MM.1S (cell line): ENCODE measurements at regions not wholly inside any gene's neighbourhood (a gene's known extent, or its start where the extent isn't known, plus 50 kb on each side); places are given as distances from the start of the nearest gene placed in this dataset.
"Not testable (repeated sequence)": the region's sequence is repeated elsewhere in the genome, so short reads cannot be mapped to it uniquely, and the experiment has no call there.

Experiments
- DNase-seq: peaks from one replicate; pipeline ENCODE4 v3.0.0-alpha.2; 2015
- H2AFZ ChIP-seq: fragments of 300-600 bp; sonication (generic); 2 replicates; pipeline ENCODE4 v1.6.0; 2016; ENCODE audit warnings: antibody characterized with exemption, low read length
- H3F3A ChIP-seq: fragments of 300-600 bp; sonication (generic); 2 replicates; pipeline ENCODE4 v1.6.1; 2016; ENCODE audit warnings: mild to moderate bottlenecking, antibody characterized with exemption, low read length, moderate library complexity, mixed read lengths; ENCODE audit not compliant: insufficient read depth
- H3K27ac ChIP-seq: fragments of 300-600 bp; sonication (generic); 2 replicates; pipeline ENCODE4 v1.5.1; 2016; ENCODE audit warnings: mild to moderate bottlenecking, low read length
- H3K27me3 ChIP-seq: fragments of 300-600 bp; sonication (generic); replicated peaks from 2 replicates; pipeline ENCODE4 v1.6.0; 2016; ENCODE audit warnings: low read length; ENCODE audit not compliant: insufficient read depth
- H3K36me3 ChIP-seq: fragments of 300-600 bp; sonication (generic); replicated peaks from 2 replicates; pipeline ENCODE4 v1.6.1; 2016; ENCODE audit warnings: mild to moderate bottlenecking, low read length, mixed read lengths; ENCODE audit not compliant: insufficient read depth
- H3K4me1 ChIP-seq: fragments of 300-600 bp; sonication (generic); 2 replicates; pipeline ENCODE4 v1.6.1; 2016; ENCODE audit warnings: low read length, mixed read lengths
- H3K4me2 ChIP-seq: fragments of 300-600 bp; sonication (generic); 2 replicates; pipeline ENCODE4 v1.6.0; 2016; ENCODE audit warnings: low read depth, low read length
- H3K4me3 ChIP-seq: fragments of 300-600 bp; sonication (generic); 2 replicates; pipeline ENCODE4 v1.5.1; 2016; ENCODE audit warnings: low read length, mixed read lengths
- H3K79me2 ChIP-seq: fragments of 300-600 bp; sonication (generic); 2 replicates; pipeline ENCODE4 v1.6.1; 2016; ENCODE audit warnings: mixed run types, low read length, mixed read lengths
- H3K9ac ChIP-seq: fragments of 300-600 bp; sonication (generic); 2 replicates; pipeline ENCODE4 v1.6.1; 2016; ENCODE audit warnings: low read length, mixed read lengths
- H3K9me2 ChIP-seq: fragments of 300-600 bp; sonication (generic); replicated peaks from 2 replicates; pipeline ENCODE4 v1.6.1; 2016; ENCODE audit warnings: mild to moderate bottlenecking, low read length, mixed read lengths; ENCODE audit not compliant: insufficient read depth
- H3K9me3 ChIP-seq: fragments of 300-600 bp; sonication (generic); replicated peaks from 2 replicates; pipeline ENCODE4 v1.6.1; 2016; ENCODE audit warnings: mild to moderate bottlenecking, low read length, mixed read lengths; ENCODE audit not compliant: insufficient read depth
- H4K20me1 ChIP-seq: fragments of 300-600 bp; sonication (generic); 2 replicates; pipeline ENCODE4 v1.6.1; 2016; ENCODE audit warnings: mild to moderate bottlenecking, low read length, moderate library complexity, mixed read lengths; ENCODE audit not compliant: insufficient read depth
- CTCF ChIP-seq: fragments of 300-600 bp; sonication (generic); IDR thresholded peaks from 2 replicates; pipeline ENCODE4 v1.5.1; 2016; ENCODE audit warnings: antibody characterized with exemption, low read length, mixed read lengths
- EZH2 ChIP-seq: fragments of 300-600 bp; sonication (generic); optimal IDR thresholded peaks from 2 replicates; pipeline ENCODE3; 2017; ENCODE audit warnings: low read depth, mild to moderate bottlenecking, antibody characterized with exemption, low read length, mixed read lengths
- EZH2phosphoT487 ChIP-seq: fragments of 300-600 bp; sonication (generic); IDR thresholded peaks from 2 replicates; pipeline ENCODE4 v1.6.1; 2018; ENCODE audit warnings: antibody characterized with exemption, low read length

GRCh38 chr3:64361962-64362735 is 136.9 kb upstream of the PRICKLE2 start:
- Histone ChIP-seq H3K27me3 (no peaks in the 10 kb centered on the region), H3K4me3 (no peak overlapping the region), H4K20me1 (no peaks in the 10 kb centered on the region), H2AFZ (no peak overlapping the region), H3K9me2 (no peaks in the 10 kb centered on the region), H3K36me3 (no peaks in the 10 kb centered on the region), H3K4me2 (no peak overlapping the region), H3K27ac (no peak overlapping the region), H3K79me2 (no peaks in the 10 kb centered on the region), H3K4me1 (peaks cover 54% of the 10 kb centered on the region), H3F3A (peaks cover 36% of the 10 kb centered on the region), H3K9ac (no peak overlapping the region), H3K9me3 (no peaks in the 10 kb centered on the region)
- TF ChIP-seq CTCF, result no peak
- no peak for TF ChIP-seq EZH2phosphoT487
- no peak for TF ChIP-seq EZH2
- DNase-seq, result no peak

DNA sequence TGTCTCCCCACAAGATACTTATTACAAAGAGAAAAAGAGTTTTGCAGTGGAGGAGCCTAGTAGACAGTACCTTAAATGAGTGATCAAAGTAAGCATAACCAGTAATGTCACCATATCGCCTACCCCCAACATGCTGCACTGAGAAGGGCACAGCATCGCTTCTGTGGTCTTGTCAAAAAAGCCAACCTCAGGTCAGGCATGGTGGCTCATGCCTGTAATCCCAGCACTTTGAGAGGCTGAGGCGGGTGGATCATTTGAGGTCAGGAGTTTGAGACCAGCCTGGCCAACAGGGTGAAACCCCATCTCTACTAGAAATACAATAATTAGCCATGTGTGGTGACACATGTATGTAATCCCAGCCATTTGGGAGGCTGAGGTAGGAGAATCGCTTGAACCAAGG is 135.8 kb upstream of the PRICKLE2 start:
- H3K27ac ChIP-seq, H3K27me3 ChIP-seq, H3K79me2 ChIP-seq, H4K20me1 ChIP-seq, H2AFZ ChIP-seq, DNase-seq, H3K4me2 ChIP-seq, H3K4me3 ChIP-seq, H3K9ac ChIP-seq, H3K9me2 ChIP-seq, H3K9me3 ChIP-seq, H3K36me3 ChIP-seq: not testable (repeated sequence)
- peaks cover 66% of the 10 kb centered on the region for H3K4me1 ChIP-seq
- H3F3A ChIP-seq, result peaks cover 47% of the 10 kb centered on the region

- Histone ChIP-seq H3K4me1 (peaks cover 73% of the 10 kb centered on the region), H3K9me3 (no peaks in the 10 kb centered on the region), H3K4me2 (peak overlapping the region; percentile 52), H4K20me1 (no peaks in the 10 kb centered on the region), H3K9me2 (no peaks in the 10 kb centered on the region), H3K36me3 (no peaks in the 10 kb centered on the region), H3K27ac (peak overlapping the region; percentile 82), H3K9ac (peak overlapping the region; percentile 30; the same call in 1 of the 2 replicates), H3K27me3 (no peaks in the 10 kb centered on the region), H3F3A (peaks cover 48% of the 10 kb centered on the region), H2AFZ (no peak overlapping the region), H3K79me2 (no peaks in the 10 kb centered on the region), H3K4me3 (peak overlapping the region; percentile 3; the same call in 1 of the 2 replicates)
- TF ChIP-seq EZH2, result no peak
- no peak for TF ChIP-seq EZH2phosphoT487
- TF ChIP-seq CTCF, result no peak
- no peak for DNase-seq
Measured at GRCh38 chr3:64360280-64360679, 135.0 kb upstream of the PRICKLE2 start.

DNA sequence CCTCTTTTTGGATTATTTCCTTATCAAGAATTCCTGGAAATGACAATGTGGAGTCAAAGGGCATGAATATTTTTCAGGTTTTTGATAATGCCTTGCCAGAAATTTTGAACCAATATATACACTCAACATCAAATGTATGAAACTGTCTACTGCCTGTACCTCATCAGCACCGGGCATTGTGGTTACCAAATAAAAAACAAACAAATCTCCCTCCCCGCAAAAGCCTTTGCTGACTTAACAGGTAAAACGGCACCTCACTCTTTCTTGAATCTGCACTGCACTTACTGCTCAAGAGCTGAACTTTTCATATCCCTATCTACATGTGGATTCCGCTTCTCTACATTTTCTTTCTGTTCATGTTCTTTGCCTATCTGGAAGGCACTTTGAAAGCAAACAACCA is 134.5 kb upstream of the PRICKLE2 start:
- Histone ChIP-seq H3K27me3 (no peaks in the 10 kb centered on the region), H3K4me3 (peak overlapping the region; percentile 3; the same call in 1 of the 2 replicates), H3K9me3 (no peaks in the 10 kb centered on the region), H3K27ac (peak overlapping the region; percentile 82), H3K9ac (peak overlapping the region; percentile 30; the same call in 1 of the 2 replicates), H3K36me3 (no peaks in the 10 kb centered on the region), H4K20me1 (no peaks in the 10 kb centered on the region), H2AFZ (no peak overlapping the region), H3K4me1 (peaks cover 79% of the 10 kb centered on the region), H3F3A (peaks cover 48% of the 10 kb centered on the region), H3K4me2 (peak overlapping the region; percentile 52), H3K9me2 (no peaks in the 10 kb centered on the region), H3K79me2 (no peaks in the 10 kb centered on the region)
- DNase-seq, result peak; percentile 80
- TF ChIP-seq EZH2 (no peak), CTCF (no peak), EZH2phosphoT487 (no peak)
